NCI-H345 treated with DMSO at 0.1 percent for 48 hours (cell line): ENCODE measurements at regions not wholly inside any gene's neighbourhood (a gene's known extent, or its start where the extent isn't known, plus 50 kb on each side); places are given as distances from the start of the nearest gene placed in this dataset.
"Not testable (repeated sequence)": the region's sequence is repeated elsewhere in the genome, so short reads cannot be mapped to it uniquely, and the experiment has no call there.

ENCODE experiments used
- DNase-seq: peaks from one replicate; lab custom pipeline; 2025; ENCODE audit not compliant: unreplicated experiment; lab: John Stamatoyannopoulos, UW

- DNase-seq, result no peak
Measured at GRCh38 chr2:65749545-65749944, 317.1 kb upstream of the SPRED2 start.

- not testable (repeated sequence) for DNase-seq
Measured at GRCh38 chr2:65747875-65748274, 315.5 kb upstream of the SPRED2 start.

GRCh38 chr2:65746931-65747675 is 314.7 kb upstream of the SPRED2 start:
- DNase-seq, result no peak

- DNase-seq, result no peak
Measured at GRCh38 chr2:65744477-65745200, 312.2 kb upstream of the SPRED2 start.

- no peak for DNase-seq
Measured at GRCh38 chr2:65742977-65743376, 310.6 kb upstream of the SPRED2 start.

- no peak for DNase-seq
Measured at GRCh38 chr2:65739927-65740326, 307.5 kb upstream of the SPRED2 start.

- DNase-seq, result no peak
Measured at GRCh38 chr2:65737452-65738011, 305.1 kb upstream of the SPRED2 start.

- DNase-seq, result no peak
Measured at GRCh38 chr2:65731476-65731875, 299.1 kb upstream of the SPRED2 start.

- DNase-seq, result no peak
Measured at GRCh38 chr2:65730186-65730585, 297.8 kb upstream of the SPRED2 start.

GRCh38 chr2:65729246-65729645 is 296.8 kb upstream of the SPRED2 start:
- DNase-seq, result no peak

GRCh38 chr2:65728477-65729180 is 296.2 kb upstream of the SPRED2 start:
- DNase-seq, result no peak

GRCh38 chr2:65727816-65728215 is 295.4 kb upstream of the SPRED2 start:
- DNase-seq, result no peak

- no peak for DNase-seq
Measured at GRCh38 chr2:65727381-65727780, 295.0 kb upstream of the SPRED2 start.

GRCh38 chr2:65724752-65725151 is 292.4 kb upstream of the SPRED2 start:
- no peak for DNase-seq

GRCh38 chr2:65724336-65724735 is 291.9 kb upstream of the SPRED2 start:
- DNase-seq, result no peak

- no peak for DNase-seq
Measured at GRCh38 chr2:65722028-65722778, 289.8 kb upstream of the SPRED2 start.

GRCh38 chr2:65716698-65717097 is 284.3 kb upstream of the SPRED2 start:
- DNase-seq, result no peak

GRCh38 chr2:65715323-65715722 is 282.9 kb upstream of the SPRED2 start:
- no peak for DNase-seq

GRCh38 chr2:65714866-65715265 is 282.5 kb upstream of the SPRED2 start:
- DNase-seq, result no peak

- no peak for DNase-seq
Measured at GRCh38 chr2:65711863-65712262, 279.5 kb upstream of the SPRED2 start.

GRCh38 chr2:65710779-65711295 is 278.4 kb upstream of the SPRED2 start:
- no peak for DNase-seq
